ENCODE measurements at regions not wholly inside any gene's neighbourhood (a gene's known extent, or its start where the extent isn't known, plus 50 kb on each side); places are given as distances from the start of the nearest gene placed in this dataset.
A peak's percentile ranks its signal among the peaks of the same experiment; 100 is the strongest.
"Not testable (repeated sequence)": the region's sequence is repeated elsewhere in the genome, so short reads cannot be mapped to it uniquely, and the experiment has no call there.

DNA sequence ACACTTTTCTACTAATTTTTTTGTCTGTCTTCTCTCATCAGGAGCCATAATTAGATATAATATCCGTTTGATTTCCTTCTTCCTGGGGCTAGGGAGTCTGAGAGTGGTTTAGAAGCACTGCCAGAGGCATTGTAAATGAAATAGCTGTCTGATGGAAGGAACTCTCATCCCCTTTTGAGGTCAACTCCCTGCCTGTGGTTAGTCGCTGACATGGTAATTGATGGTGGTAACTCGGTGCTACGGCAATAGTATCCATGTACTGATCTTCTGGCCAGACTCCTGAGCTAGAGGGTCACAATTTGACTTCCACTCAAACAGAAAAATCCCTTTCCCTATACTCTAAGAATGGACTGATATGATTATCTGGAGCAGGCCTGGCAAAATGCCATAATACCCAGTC lies 108.1 kb upstream of the TRPC5 start:
- ChIA-PET POLR2A (no interaction called here), CTCF (no interaction called here)
- WGBS (ENCODE audit: insufficient coverage) = 100% methylated on average over 1 of the region's 4 CpGs
- no peaks in the 10 kb centered on the region for H3K9me3 ChIP-seq (ENCODE audit: control extremely low read depth in 1 of 5, control insufficient read depth in 4 of 5, insufficient read depth in 2 of 5, low read depth in 1 of 5, low read length in 4 of 5)
- no peaks in the 10 kb centered on the region for H3K36me3 ChIP-seq (ENCODE audit: control insufficient read depth in 4 of 4, insufficient read depth in 4 of 4, low read length in 3 of 4)
- no peaks in the 10 kb centered on the region for H3K4me1 ChIP-seq (ENCODE audit: control extremely low read depth in 1 of 4, control insufficient read depth in 4 of 4, insufficient read depth in 4 of 4, low read length in 3 of 4)
- H3K4me3 ChIP-seq (ENCODE audit: control insufficient read depth in 1 of 7, extremely low read depth in 1 of 7, insufficient read depth in 4 of 7, low read depth in 2 of 7, low read length in 6 of 7) = no peak overlapping the region
- DNase-seq = no peak
- H3K27ac ChIP-seq (ENCODE audit: insufficient read depth in 1 of 2, low read depth in 1 of 2, low read length in 2 of 2, poor library complexity in 1 of 2, severe bottlenecking in 2 of 2) = no peak overlapping the region
- H3K27me3 ChIP-seq (replicated peaks in 2 of 5; ENCODE audit: control insufficient read depth in 4 of 5, insufficient read depth in 5 of 5, low read length in 4 of 5) = no peaks in the 10 kb centered on the region

DNA sequence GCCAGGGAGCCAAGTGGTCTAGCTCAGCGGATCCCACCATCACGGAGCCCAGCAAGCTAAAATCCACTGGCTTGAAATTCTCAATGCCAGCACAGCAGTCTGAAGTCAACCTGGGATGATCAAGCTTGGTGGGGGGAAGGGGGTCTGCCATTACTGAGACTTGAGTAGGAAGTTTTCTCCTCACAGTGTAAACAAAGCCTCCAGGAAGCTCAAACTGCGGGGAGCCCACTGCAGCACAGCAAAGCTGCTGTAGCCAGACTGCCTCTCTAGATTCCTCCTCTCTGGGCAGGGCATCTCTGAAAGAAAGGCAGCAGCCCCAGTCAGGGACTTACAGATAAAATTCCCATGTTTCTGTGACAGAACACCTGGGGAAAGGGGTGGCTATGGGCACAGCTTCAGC lies 98.8 kb upstream of the TRPC5 start:
- CTCF ChIA-PET; H3K4me3 ChIP-seq (ENCODE audit: control insufficient read depth in 1 of 7, extremely low read depth in 1 of 7, insufficient read depth in 4 of 7, low read depth in 2 of 7, low read length in 6 of 7); DNase-seq; H3K36me3 ChIP-seq (ENCODE audit: control insufficient read depth in 4 of 4, insufficient read depth in 4 of 4, low read length in 3 of 4); H3K27ac ChIP-seq (ENCODE audit: insufficient read depth in 1 of 2, low read depth in 1 of 2, low read length in 2 of 2, poor library complexity in 1 of 2, severe bottlenecking in 2 of 2); H3K4me1 ChIP-seq (ENCODE audit: control extremely low read depth in 1 of 4, control insufficient read depth in 4 of 4, insufficient read depth in 4 of 4, low read length in 3 of 4); H3K27me3 ChIP-seq (replicated peaks in 2 of 5; ENCODE audit: control insufficient read depth in 4 of 5, insufficient read depth in 5 of 5, low read length in 4 of 5); H3K9me3 ChIP-seq (ENCODE audit: control extremely low read depth in 1 of 5, control insufficient read depth in 4 of 5, insufficient read depth in 2 of 5, low read depth in 1 of 5, low read length in 4 of 5); POLR2A ChIA-PET: not testable (repeated sequence)
- WGBS (ENCODE audit: insufficient coverage) = 77% methylated on average over 3 of the region's 3 CpGs

- Histone ChIP-seq H3K9me3 (ENCODE audit: control extremely low read depth in 1 of 5, control insufficient read depth in 4 of 5, insufficient read depth in 2 of 5, low read depth in 1 of 5, low read length in 4 of 5) (no peaks in the 10 kb centered on the region), H3K4me1 (ENCODE audit: control extremely low read depth in 1 of 4, control insufficient read depth in 4 of 4, insufficient read depth in 4 of 4, low read length in 3 of 4) (no peaks in the 10 kb centered on the region), H3K4me3 (ENCODE audit: control insufficient read depth in 1 of 7, extremely low read depth in 1 of 7, insufficient read depth in 4 of 7, low read depth in 2 of 7, low read length in 6 of 7) (no peak overlapping the region), H3K27ac (ENCODE audit: insufficient read depth in 1 of 2, low read depth in 1 of 2, low read length in 2 of 2, poor library complexity in 1 of 2, severe bottlenecking in 2 of 2) (no peak overlapping the region), H3K27me3 (replicated peaks in 2 of 5; ENCODE audit: control insufficient read depth in 4 of 5, insufficient read depth in 5 of 5, low read length in 4 of 5) (peaks cover 0 to 8% (median 0%) of the 10 kb centered on the region in 5 experiments), H3K36me3 (ENCODE audit: control insufficient read depth in 4 of 4, insufficient read depth in 4 of 4, low read length in 3 of 4) (no peaks in the 10 kb centered on the region)
- DNase-seq = no peak
- POLR2A ChIA-PET = no interaction called here
- no CpG with 5 or more reads among the region's 2 CpGs for WGBS (ENCODE audit: insufficient coverage)
- CTCF ChIA-PET = no interaction called here
Measured at GRCh38 chrX:112164420-112164819, 81.8 kb upstream of the TRPC5 start.

- ChIA-PET CTCF (no interaction called here), POLR2A (no interaction called here)
- Histone ChIP-seq H3K27ac (ENCODE audit: insufficient read depth in 1 of 2, low read depth in 1 of 2, low read length in 2 of 2, poor library complexity in 1 of 2, severe bottlenecking in 2 of 2) (no peak overlapping the region), H3K9me3 (ENCODE audit: control extremely low read depth in 1 of 5, control insufficient read depth in 4 of 5, insufficient read depth in 2 of 5, low read depth in 1 of 5, low read length in 4 of 5) (no peaks in the 10 kb centered on the region), H3K4me1 (ENCODE audit: control extremely low read depth in 1 of 4, control insufficient read depth in 4 of 4, insufficient read depth in 4 of 4, low read length in 3 of 4) (no peaks in the 10 kb centered on the region), H3K36me3 (ENCODE audit: control insufficient read depth in 4 of 4, insufficient read depth in 4 of 4, low read length in 3 of 4) (no peaks in the 10 kb centered on the region), H3K27me3 (replicated peaks in 2 of 5; ENCODE audit: control insufficient read depth in 4 of 5, insufficient read depth in 5 of 5, low read length in 4 of 5) (peaks cover 0 to 8% (median 0%) of the 10 kb centered on the region in 5 experiments), H3K4me3 (ENCODE audit: control insufficient read depth in 1 of 7, extremely low read depth in 1 of 7, insufficient read depth in 4 of 7, low read depth in 2 of 7, low read length in 6 of 7) (no peak overlapping the region)
- 60% methylated on average over 1 of the region's 3 CpGs for WGBS (ENCODE audit: insufficient coverage)
- no peak for DNase-seq
Measured at GRCh38 chrX:112163906-112164305, 81.3 kb upstream of the TRPC5 start.

- no CpG with 5 or more reads among the region's 2 CpGs for WGBS (ENCODE audit: insufficient coverage)
- ChIA-PET CTCF (interaction anchor here (0.6 kb wide), 1 partner anchor 146 kb away, joined by 3 read pairs; no protein-coding TSS in a partner anchor), POLR2A (no interaction called here)
- Histone ChIP-seq H3K27me3 (replicated peaks in 2 of 5; ENCODE audit: control insufficient read depth in 4 of 5, insufficient read depth in 5 of 5, low read length in 4 of 5) (no peaks in the 10 kb centered on the region), H3K36me3 (ENCODE audit: control insufficient read depth in 4 of 4, insufficient read depth in 4 of 4, low read length in 3 of 4) (no peaks in the 10 kb centered on the region), H3K27ac (ENCODE audit: insufficient read depth in 1 of 2, low read depth in 1 of 2, low read length in 2 of 2, poor library complexity in 1 of 2, severe bottlenecking in 2 of 2) (no peak overlapping the region), H3K4me3 (ENCODE audit: control insufficient read depth in 1 of 7, extremely low read depth in 1 of 7, insufficient read depth in 4 of 7, low read depth in 2 of 7, low read length in 6 of 7) (no peak overlapping the region), H3K9me3 (ENCODE audit: control extremely low read depth in 1 of 5, control insufficient read depth in 4 of 5, insufficient read depth in 2 of 5, low read depth in 1 of 5, low read length in 4 of 5) (no peaks in the 10 kb centered on the region), H3K4me1 (ENCODE audit: control extremely low read depth in 1 of 4, control insufficient read depth in 4 of 4, insufficient read depth in 4 of 4, low read length in 3 of 4) (no peaks in the 10 kb centered on the region)
- no peak for DNase-seq
Measured at GRCh38 chrX:112148397-112148796, 65.8 kb upstream of the TRPC5 start.

DNA sequence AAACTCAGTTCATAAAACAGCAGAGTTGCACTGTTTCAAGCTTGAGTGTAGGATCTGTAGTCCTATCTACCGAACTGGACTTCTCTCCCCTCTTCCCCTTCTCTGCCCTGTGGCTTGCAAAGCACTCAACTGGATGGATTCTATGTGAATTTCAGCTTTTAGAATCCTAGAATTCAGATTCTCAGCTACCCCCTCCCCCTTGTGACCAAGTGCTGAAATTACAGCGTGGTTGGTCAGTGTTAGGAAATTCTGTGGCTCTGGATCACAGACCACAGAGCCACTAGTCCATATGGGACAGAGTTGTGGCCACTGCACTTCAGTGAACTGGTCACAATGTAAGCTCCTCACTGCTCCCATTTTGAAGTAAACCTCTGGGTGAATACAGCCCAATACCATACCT lies 64.6 kb upstream of the TRPC5 start:
- CTCF ChIA-PET = no interaction called here
- H3K9me3 ChIP-seq (ENCODE audit: control extremely low read depth in 1 of 5, control insufficient read depth in 4 of 5, insufficient read depth in 2 of 5, low read depth in 1 of 5, low read length in 4 of 5) = no peaks in the 10 kb centered on the region
- 60% methylated on average over 1 of the region's 2 CpGs for WGBS (ENCODE audit: insufficient coverage)
- H3K36me3 ChIP-seq (ENCODE audit: control insufficient read depth in 4 of 4, insufficient read depth in 4 of 4, low read length in 3 of 4) = no peaks in the 10 kb centered on the region
- peak in 2 of 3 donors; percentile 1 to 20 for DNase-seq
- POLR2A ChIA-PET = no interaction called here
- no peaks in the 10 kb centered on the region for H3K4me1 ChIP-seq (ENCODE audit: control extremely low read depth in 1 of 4, control insufficient read depth in 4 of 4, insufficient read depth in 4 of 4, low read length in 3 of 4)
- H3K27ac ChIP-seq (ENCODE audit: insufficient read depth in 1 of 2, low read depth in 1 of 2, low read length in 2 of 2, poor library complexity in 1 of 2, severe bottlenecking in 2 of 2) = no peak overlapping the region
- no peak overlapping the region for H3K4me3 ChIP-seq (ENCODE audit: control insufficient read depth in 1 of 7, extremely low read depth in 1 of 7, insufficient read depth in 4 of 7, low read depth in 2 of 7, low read length in 6 of 7)
- no peaks in the 10 kb centered on the region for H3K27me3 ChIP-seq (replicated peaks in 2 of 5; ENCODE audit: control insufficient read depth in 4 of 5, insufficient read depth in 5 of 5, low read length in 4 of 5)

DNA sequence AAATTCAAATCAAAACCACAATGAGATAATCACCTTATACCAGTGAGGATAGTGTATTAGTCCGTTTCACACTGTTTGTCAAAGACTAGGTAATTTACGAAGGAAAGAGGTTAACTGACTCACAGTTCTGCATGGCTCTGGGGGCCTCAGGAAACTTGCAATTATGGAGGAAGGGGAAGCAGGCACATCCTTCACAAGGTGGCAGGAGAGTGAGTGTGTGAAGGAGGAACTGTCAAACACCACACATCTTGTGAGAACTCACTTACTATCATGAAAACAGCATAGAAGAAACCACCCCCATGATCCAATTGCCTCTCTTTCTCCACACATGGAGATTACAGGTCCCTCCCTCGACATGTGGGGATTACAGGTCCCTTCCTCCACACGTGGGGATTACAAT lies 54.7 kb upstream of the TRPC5 start:
- POLR2A ChIA-PET = no interaction called here
- H3K27ac ChIP-seq (ENCODE audit: insufficient read depth in 1 of 2, low read depth in 1 of 2, low read length in 2 of 2, poor library complexity in 1 of 2, severe bottlenecking in 2 of 2) = no peak overlapping the region
- H3K36me3 ChIP-seq (ENCODE audit: control insufficient read depth in 4 of 4, insufficient read depth in 4 of 4, low read length in 3 of 4) = no peaks in the 10 kb centered on the region
- peak; percentile 2 to 63 (median 51) for DNase-seq
- no peaks in the 10 kb centered on the region for H3K27me3 ChIP-seq (replicated peaks in 2 of 5; ENCODE audit: control insufficient read depth in 4 of 5, insufficient read depth in 5 of 5, low read length in 4 of 5)
- H3K9me3 ChIP-seq (ENCODE audit: control extremely low read depth in 1 of 5, control insufficient read depth in 4 of 5, insufficient read depth in 2 of 5, low read depth in 1 of 5, low read length in 4 of 5) = peaks cover 0 to 3% (median 0%) of the 10 kb centered on the region in 5 experiments
- no peak overlapping the region for H3K4me3 ChIP-seq (ENCODE audit: control insufficient read depth in 1 of 7, extremely low read depth in 1 of 7, insufficient read depth in 4 of 7, low read depth in 2 of 7, low read length in 6 of 7)
- CTCF ChIA-PET = no interaction called here
- WGBS (ENCODE audit: insufficient coverage) = 20% methylated on average over 1 of the region's 4 CpGs
- H3K4me1 ChIP-seq (ENCODE audit: control extremely low read depth in 1 of 4, control insufficient read depth in 4 of 4, insufficient read depth in 4 of 4, low read length in 3 of 4) = peaks cover 0 to 2% (median 0%) of the 10 kb centered on the region in 4 experiments
